ENCODE measurements at regions not wholly inside any gene's neighbourhood (a gene's known extent, or its start where the extent isn't known, plus 50 kb on each side); places are given as distances from the start of the nearest gene placed in this dataset.
"Not testable (repeated sequence)": the region's sequence is repeated elsewhere in the genome, so short reads cannot be mapped to it uniquely, and the experiment has no call there.

- DNase-seq (ENCODE audit: low spot score), result no peak
Observed at GRCh38 chr14:100419856-100420255, 96.7 kb downstream of the SLC25A47 start.

- no peak for DNase-seq (ENCODE audit: low spot score)
Observed at GRCh38 chr14:100421756-100422470, 98.8 kb downstream of the SLC25A47 start.

GRCh38 chr14:100422556-100423316, 99.6 kb downstream of the SLC25A47 start:
- no peak for DNase-seq (ENCODE audit: low spot score)

- DNase-seq (ENCODE audit: low spot score), result no peak
Observed at GRCh38 chr14:100423317-100424010, 100.3 kb downstream of the SLC25A47 start.

- DNase-seq (ENCODE audit: low spot score), result no peak
Observed at GRCh38 chr14:100424504-100425428, 101.6 kb downstream of the SLC25A47 start.

- no peak for DNase-seq (ENCODE audit: low spot score)
Observed at GRCh38 chr14:100425429-100425827, 102.3 kb downstream of the SLC25A47 start.

- peak; percentile 73 for DNase-seq (ENCODE audit: low spot score)
Observed at GRCh38 chr14:100426314-100426713, 103.2 kb downstream of the SLC25A47 start.

- no peak for DNase-seq (ENCODE audit: low spot score)
Observed at GRCh38 chr14:100427166-100427565, 104.0 kb downstream of the SLC25A47 start.

- DNase-seq (ENCODE audit: low spot score), result peak; percentile 72
Observed at GRCh38 chr14:100428727-100429126, 105.6 kb downstream of the SLC25A47 start.

- no peak for DNase-seq (ENCODE audit: low spot score)
Observed at GRCh38 chr14:100429537-100429936, 106.4 kb downstream of the SLC25A47 start.

GRCh38 chr14:100430571-100430970, 107.4 kb downstream of the SLC25A47 start:
- DNase-seq (ENCODE audit: low spot score), result no peak

- DNase-seq (ENCODE audit: low spot score), result not testable (repeated sequence)
Observed at GRCh38 chr14:100431461-100431860, 108.3 kb downstream of the SLC25A47 start.

GRCh38 chr14:100432652-100433427, 109.7 kb downstream of the SLC25A47 start:
- no peak for DNase-seq (ENCODE audit: low spot score)

GRCh38 chr14:100433428-100433814, 110.3 kb downstream of the SLC25A47 start:
- no peak for DNase-seq (ENCODE audit: low spot score)

- no peak for DNase-seq (ENCODE audit: low spot score)
Observed at GRCh38 chr14:100434033-100434601, 111.0 kb downstream of the SLC25A47 start.

- no peak for DNase-seq (ENCODE audit: low spot score)
Observed at GRCh38 chr14:100434911-100435438, 111.8 kb downstream of the SLC25A47 start.

GRCh38 chr14:100435459-100435858, 112.3 kb downstream of the SLC25A47 start:
- no peak for DNase-seq (ENCODE audit: low spot score)

- DNase-seq (ENCODE audit: low spot score), result no peak
Observed at GRCh38 chr14:100436745-100437406, 113.7 kb downstream of the SLC25A47 start.

- DNase-seq (ENCODE audit: low spot score), result no peak
Observed at GRCh38 chr14:100438271-100438670, 115.1 kb downstream of the SLC25A47 start.
